ENCODE measurements at regions not wholly inside any gene's neighbourhood (a gene's known extent, or its start where the extent isn't known, plus 50 kb on each side); places are given as distances from the start of the nearest gene placed in this dataset.
"Not testable (repeated sequence)": the region's sequence is repeated elsewhere in the genome, so short reads cannot be mapped to it uniquely, and the experiment has no call there.

DNA sequence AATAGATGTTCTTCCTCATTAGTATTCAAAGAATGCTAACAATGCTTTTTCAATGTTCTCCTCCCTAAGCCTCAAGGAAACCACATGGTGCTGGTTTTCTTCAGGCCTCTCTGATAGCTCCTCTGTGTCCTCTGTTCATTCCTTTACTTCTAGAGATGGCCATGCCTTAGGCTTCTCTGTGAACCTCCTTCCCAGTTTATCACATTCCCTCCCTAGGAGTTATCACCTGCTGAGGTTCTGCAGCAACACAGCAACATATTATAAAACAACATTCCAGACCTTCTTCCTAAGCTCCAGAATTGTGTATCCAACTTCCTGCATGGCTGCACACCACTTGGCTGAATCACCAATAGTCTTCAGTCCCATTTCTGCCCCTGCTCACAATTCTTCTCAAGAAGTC is 325.5 kb downstream of the IRS1 start:
- no peak for DNase-seq (ENCODE audit: low spot score)

DNA sequence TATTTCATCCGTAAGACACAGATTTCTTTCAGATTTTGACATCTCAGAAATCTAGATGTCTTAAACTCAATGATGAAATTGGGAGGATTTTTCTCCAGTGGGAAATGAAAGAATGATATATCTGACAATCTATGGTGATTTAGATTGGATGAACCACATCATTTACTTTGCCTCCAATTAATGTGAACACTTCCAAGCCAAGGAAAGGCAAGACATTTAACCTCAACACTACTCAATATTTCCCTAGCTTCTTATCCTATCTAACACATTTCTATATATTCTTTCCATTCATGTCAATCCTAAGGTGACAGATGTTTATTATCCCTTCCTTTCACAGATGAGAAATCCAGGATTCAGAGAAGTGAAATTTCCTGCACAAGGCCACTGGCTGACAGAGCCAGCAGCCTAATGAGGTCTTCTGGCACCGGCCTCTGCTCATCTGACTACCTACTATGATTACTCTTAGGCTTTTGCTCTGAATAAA is 327.6 kb downstream of the IRS1 start:
- no peak for DNase-seq (ENCODE audit: low spot score)

DNA sequence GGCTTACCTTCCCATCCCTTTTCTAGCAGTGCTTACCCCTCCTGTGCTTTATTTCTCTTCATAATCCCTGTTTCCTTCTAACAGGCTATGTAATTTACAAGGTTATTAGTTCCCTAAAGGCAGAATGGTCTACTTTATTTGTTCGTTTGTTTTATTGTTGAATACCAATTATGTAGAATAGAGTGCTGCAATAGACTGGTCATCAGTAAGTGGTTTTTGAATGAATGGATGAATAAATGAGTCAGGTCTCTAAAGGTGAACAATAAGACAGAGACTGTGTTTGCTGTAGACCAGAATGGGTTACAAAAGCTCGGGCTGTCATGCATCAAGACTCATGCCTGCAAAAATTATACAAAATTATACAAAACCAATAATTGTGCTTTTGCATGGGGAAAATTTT is 332.0 kb downstream of the IRS1 start:
- no peak for DNase-seq (ENCODE audit: low spot score)

DNA sequence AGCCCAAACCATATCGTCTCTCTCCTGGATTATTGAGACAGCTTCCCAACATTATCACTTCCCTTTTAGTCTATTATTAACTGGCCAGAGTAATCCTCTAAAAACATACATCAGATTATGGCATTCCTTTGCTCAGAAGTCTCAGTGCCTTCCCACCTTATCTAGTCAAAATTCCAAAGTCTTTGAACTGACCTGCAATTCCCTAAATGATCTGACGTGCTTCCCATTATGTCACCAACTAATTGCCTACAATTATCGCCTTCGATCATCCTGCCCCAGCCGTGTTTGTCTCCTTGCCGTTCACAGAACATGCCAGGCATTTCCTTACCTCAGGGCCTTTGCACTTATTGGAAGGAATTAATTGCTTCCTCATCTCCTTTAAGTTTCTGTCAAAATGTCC is 332.4 kb downstream of the IRS1 start:
- DNase-seq (ENCODE audit: low spot score) = no peak

GRCh38 chr2:226466589-226466988 is 333.0 kb downstream of the IRS1 start:
- DNase-seq (ENCODE audit: low spot score) = no peak

DNA sequence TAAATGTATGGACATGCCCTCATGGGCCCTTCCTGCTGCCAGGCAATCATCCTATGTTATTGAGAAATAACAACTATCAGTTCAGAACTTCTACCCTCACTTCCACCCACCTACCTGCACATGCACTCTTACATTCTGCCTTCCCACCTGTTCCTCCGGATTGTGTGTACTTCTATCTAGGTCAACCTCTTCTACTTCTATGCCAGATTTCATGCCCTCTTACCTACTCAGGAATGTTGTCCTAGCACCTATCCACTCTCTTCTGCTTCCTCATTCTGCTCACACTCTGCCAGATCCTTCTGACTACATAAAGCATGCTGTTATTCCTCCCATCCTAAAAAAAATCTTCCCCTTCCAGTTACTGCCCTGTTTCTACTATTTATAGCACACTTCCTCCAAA is 333.5 kb downstream of the IRS1 start:
- no peak for DNase-seq (ENCODE audit: low spot score)

GRCh38 chr2:226464380-226464779 is 335.2 kb downstream of the IRS1 start:
- DNase-seq (ENCODE audit: low spot score) = no peak

DNA sequence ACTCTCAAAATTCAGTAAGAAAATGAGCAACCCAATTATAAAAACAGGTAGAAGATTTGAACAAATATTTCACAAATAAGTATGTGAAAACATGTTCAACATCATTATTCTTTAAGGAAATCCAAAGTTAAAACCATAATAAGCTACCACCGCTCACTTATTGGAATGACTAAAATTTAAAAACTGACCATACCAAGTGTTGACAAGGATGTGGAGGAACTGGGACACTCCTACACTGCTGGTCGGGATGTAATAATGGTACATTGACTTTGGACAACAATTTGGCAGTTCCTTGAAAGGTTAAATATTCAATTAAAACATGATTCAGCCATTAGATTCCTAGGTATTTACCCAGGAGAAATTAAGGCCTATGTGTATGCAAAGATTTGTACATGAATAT is 336.5 kb downstream of the IRS1 start:
- DNase-seq (ENCODE audit: low spot score) = no peak

- no peak for DNase-seq (ENCODE audit: low spot score)
Observed at GRCh38 chr2:226461981-226462380, 337.6 kb downstream of the IRS1 start.

GRCh38 chr2:226456144-226456543 is 343.5 kb downstream of the IRS1 start:
- DNase-seq (ENCODE audit: low spot score) = not testable (repeated sequence)

GRCh38 chr2:226452768-226453167 is 346.9 kb downstream of the IRS1 start:
- no peak for DNase-seq (ENCODE audit: low spot score)

DNA sequence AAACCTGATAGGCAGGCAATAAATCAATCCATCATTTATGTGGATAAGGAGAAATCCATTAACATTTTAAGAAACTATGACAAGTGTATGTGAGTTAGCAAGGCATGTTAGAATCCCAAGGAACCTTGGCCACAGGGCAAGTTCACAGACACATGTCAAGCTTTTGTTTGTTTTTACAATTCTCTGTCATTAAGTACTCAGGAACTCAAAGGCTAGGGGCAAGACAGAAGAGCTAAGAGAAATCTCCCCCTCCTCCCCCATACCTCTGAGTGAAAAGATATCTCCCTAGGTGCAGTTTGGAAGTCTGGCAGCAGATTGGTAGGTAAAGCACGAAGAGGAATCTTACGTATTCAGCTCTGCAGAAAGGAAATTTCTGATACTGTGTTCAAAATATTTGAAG is 348.1 kb downstream of the IRS1 start:
- DNase-seq (ENCODE audit: low spot score) = no peak

DNA sequence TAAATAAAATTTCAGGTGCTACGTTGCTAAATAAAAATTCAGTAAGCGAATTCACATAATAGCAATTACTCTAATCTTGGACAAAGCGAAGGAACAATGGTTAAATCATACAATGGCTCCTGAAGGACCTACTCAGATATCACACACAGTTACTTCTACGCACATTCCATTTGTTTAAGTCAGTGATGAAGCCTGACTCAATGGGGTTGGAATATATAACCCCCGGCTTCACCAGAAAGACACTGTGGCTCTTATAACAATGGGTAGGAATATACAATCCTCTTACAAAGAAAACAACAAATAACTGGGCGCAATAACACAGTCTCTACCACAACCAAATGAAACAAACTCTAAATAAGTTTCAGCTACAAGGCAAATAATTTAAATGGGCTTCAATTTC is 349.5 kb downstream of the IRS1 start:
- no peak for DNase-seq (ENCODE audit: low spot score)

DNA sequence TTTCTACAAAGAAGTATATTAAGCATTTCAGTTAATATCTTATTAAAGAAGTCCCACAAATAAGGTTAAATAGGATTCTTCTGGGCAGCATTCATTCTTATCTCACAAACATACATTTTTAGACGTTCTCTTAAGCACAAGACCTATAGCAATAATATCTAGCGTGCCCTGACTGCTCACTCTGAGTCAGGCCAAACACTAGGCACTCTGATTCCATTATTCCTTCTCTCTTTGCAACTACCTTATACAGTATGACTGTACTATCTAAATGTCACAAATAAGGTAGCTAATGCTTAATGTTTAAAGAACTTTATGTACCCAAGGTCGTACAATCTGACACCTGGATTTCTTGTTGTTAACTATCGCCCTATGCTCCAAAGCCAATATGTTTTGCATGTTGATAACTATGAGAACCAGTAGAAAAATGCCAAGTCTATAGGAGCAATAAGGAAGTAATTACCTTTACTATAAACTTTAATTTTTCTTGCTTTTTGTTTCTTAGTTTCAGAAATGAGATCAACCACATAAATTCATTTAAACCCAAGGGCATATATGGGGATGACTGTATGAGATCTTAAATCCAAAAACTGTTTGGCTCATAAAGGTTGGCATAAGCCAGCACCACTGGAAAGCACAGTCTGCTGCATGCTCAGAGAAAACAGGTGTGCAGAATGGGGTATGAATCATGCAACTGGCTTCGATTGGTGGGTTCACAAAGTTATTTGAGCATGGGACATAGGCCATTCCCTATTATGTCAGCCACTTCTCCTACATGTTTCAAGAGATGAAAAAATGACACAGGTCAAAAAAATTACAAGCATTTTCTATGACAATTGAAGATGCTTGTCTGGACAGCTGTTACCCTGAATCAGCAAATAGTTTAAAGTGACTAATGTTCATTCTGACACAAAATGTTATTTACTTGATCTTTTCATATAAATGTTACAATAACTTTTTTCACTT is 352.0 kb downstream of the IRS1 start:
- no peak for DNase-seq (ENCODE audit: low spot score)

- no peak for DNase-seq (ENCODE audit: low spot score)
Observed at GRCh38 chr2:226446406-226447001, 353.1 kb downstream of the IRS1 start.

DNA sequence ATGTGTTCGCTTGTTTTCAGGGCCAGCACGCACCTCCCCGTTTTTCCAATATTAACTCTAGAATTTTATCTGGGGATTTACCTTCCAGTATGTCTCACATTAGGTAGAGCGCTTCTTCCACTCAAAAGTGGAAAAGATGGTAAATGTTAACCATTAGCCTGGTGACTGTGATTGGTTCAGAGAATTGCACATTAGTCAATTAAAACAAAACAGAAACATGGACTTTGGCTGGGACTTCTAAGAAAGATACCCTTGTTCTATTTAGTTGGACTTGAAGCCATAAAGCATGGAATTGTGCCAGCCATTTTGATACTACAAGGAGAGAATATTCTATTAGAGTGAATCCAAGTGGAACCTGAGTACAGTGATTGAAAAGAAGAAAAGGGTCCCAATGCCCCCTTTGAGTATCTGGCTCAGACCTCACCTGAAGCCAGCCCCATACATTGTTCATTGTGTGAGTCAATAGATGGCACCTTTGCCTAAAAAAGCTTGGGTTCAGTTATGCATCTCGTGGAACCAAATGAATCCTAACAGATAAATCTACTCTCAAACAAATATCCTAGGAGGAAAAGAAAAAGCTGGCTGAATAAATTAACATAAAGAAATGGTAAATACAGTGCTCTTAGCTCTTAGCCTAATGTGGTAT is 354.3 kb downstream of the IRS1 start:
- no peak for DNase-seq (ENCODE audit: low spot score)

GRCh38 chr2:226443112-226443511 is 356.5 kb downstream of the IRS1 start:
- DNase-seq (ENCODE audit: low spot score) = no peak

GRCh38 chr2:226440127-226440918 is 359.3 kb downstream of the IRS1 start:
- DNase-seq (ENCODE audit: low spot score) = no peak

GRCh38 chr2:226439337-226439736 is 360.3 kb downstream of the IRS1 start:
- DNase-seq (ENCODE audit: low spot score) = no peak

DNA sequence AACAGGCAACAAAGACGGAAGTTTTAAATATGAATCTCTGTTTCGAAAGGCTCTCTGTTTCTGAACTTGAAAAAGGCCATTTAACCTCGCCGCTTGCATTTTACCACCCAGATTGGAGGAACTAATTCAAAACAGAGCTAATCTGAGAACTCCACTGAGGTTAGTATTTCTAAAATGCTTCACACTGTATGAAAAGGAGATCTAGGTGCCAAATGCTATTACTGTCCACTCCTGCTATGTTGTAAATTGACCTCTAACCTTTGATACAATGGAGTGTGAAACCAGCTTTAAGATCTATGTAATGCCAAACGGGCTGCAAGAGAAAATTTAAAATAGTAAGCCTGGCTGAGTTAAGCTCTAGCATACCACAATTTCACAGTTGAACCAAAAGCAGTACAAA is 364.5 kb downstream of the IRS1 start:
- no peak for DNase-seq (ENCODE audit: low spot score)

DNA sequence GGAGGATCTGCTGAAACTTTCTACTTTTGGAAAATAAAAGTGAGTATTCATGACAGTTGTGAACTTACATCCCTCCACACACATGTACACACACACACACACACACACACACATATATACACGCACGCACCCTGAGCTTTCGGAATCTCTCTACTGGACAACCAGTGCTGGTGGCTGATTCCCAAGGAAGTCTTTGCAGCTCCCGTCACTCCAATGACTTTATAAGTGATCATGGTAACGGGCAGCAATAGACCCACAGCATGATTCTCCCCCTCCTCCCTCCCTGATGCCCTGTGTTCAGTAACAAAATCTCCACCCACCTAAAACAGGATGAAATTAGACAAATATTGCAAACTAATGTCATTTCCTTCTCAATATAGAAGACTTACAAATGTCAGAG is 364.9 kb downstream of the IRS1 start:
- DNase-seq (ENCODE audit: low spot score) = no peak

GRCh38 chr2:226431288-226431948 is 368.2 kb downstream of the IRS1 start:
- no peak for DNase-seq (ENCODE audit: low spot score)

Data from pons (tissue), 1 donor.